Bone marrow (tissue), 2 donors: ENCODE measurements at regions not wholly inside any gene's neighbourhood (a gene's known extent, or its start where the extent isn't known, plus 50 kb on each side); places are given as distances from the start of the nearest gene placed in this dataset.
"Not testable (repeated sequence)": the region's sequence is repeated elsewhere in the genome, so short reads cannot be mapped to it uniquely, and the experiment has no call there.

Experiments used
- DNase-seq, 2 donors: peaks; one replicate each; lab custom pipeline; 2025; lab: John Stamatoyannopoulos, UW

DNA sequence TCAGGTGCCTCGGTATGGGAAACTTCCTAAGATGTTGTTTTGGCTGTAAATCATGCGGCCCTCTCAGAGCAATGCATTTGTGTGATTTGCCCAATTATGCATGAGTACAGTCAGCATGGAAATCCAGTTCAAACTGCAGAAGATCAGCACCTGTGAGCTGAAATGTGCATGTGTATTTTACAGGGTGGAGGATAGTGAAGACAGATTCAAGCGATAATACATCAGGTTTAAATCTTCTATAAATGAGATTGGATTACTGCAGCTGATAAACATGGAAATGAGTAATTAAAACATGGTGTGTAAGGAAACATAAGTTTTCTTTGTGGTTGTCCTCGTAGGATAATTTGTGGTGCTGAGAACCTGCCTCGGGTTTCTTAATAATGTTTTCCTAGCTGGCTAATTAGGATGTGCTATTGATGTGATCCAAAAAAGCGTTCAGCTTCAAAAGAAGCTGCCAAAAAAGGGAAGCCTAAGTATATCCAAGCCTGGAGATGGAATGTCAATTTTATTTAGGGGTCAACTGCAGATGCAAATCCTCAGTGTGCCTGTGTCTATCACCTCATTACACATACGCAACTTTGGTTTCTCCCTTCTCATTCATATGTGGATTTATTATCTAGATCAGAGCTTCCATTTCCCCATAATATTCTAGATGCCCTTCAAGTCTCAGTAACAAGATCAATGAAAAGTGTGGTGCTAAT, 117.1 kb upstream of the CCDC28A start:
- no peak for DNase-seq

DNA sequence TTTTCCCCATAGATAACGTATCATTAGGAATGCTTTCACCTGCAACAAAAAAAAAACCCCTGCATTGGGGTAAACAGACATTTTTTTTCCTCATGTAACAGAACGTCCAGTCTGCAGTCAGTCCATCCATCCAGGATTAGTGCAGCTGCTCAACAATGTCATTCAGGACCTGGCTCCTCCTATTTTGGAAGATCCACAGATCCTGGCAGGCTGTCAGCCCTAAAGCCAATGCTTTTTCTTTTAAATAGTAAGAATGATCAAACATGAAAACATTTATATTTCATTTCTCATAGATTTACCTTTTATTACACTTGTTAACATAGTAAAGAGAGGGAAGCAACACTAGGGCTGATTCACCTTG, 116.5 kb upstream of the CCDC28A start:
- no peak for DNase-seq

DNA sequence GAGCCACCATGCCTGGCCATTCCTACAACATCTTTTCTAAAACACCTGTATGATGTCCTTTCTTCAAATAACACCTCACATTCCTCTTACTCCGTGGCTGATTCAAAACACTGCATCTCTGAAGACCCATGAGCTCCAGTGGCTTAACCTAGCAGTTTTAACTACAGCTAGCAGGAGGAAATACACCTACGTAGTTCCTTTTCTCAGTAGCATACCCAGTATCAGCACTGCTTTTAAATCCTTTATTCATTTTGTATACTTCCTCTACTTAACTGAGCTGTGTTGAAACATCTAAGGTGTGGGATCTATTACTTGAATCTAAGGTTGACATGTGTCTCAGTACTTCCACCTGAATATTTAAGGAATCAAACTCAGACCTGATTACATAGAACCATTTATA, 113.6 kb upstream of the CCDC28A start:
- DNase-seq: no peak

GRCh38 chr6:138662471-138662870, 111.1 kb upstream of the CCDC28A start:
- no peak for DNase-seq

- DNase-seq: no peak
These were observed 109.7 kb upstream of the CCDC28A start for GRCh38 chr6:138663892-138664291.

DNA sequence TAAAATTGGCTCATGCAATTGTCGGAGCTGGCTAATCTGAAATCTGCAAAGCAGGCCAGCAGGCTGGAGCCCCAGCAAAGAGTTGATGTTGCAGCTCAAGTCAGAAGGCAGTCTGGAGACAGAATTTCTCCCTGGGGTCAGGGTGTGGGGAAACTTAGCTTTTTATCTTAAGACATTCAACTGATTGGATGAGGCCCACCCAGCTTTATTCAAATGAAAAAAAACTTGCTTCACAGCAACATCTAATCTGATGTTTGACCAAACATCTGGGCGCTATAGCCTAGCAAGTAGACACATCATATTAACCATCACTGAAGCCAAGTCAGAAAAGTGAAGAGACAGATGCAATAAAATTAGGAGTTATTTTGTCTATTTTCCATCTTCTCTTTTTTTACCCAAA, 108.8 kb upstream of the CCDC28A start:
- no peak for DNase-seq

GRCh38 chr6:138666636-138667035, 106.9 kb upstream of the CCDC28A start:
- no peak for DNase-seq

- no peak for DNase-seq
These were observed 106.2 kb upstream of the CCDC28A start for GRCh38 chr6:138667408-138667807.

DNA sequence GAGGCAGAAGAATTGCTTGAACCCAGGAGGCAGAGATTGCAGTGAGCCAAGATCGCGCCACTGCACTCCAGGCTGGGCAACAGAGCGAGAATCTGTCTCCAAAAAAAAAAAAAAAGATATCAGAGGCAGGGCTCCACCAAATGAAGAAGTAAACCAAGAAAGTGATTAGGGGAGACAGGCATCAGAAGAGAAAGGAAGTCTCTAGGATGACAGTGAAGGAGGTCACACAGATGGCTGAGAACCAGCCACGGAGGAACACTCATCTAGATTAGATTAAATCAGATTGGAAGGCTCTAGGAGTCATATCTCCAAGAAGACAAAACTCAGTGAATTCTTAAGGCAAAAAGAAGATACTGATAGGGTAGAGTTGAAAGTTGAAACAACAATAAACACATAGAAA, 102.2 kb upstream of the CCDC28A start:
- DNase-seq: peak in 1 of 2 donors; percentile 14

GRCh38 chr6:138673346-138674014, 100.1 kb upstream of the CCDC28A start:
- DNase-seq: no peak

GRCh38 chr6:138674444-138674843, 99.1 kb upstream of the CCDC28A start:
- DNase-seq: not testable (repeated sequence)

DNA sequence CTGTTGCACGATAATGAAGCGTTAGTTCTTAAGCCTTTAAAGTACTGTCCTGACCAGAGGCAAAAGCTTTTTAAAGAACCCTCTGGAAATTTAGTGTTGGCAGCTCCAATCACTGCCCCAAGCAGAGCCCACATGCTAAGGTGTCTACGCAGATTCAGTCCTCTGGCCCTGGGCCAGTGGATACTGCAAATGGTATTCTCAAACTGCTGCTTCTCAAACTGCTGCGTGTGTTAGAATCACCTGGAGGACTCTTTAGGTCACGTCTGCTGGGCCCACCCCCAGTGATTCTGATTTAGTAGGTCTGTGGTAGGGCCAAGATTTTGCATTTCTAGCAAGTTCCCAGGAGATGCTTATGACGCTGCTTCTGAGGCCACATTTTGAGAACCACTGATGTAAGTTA, 96.0 kb upstream of the CCDC28A start:
- no peak for DNase-seq

- DNase-seq: no peak
These were observed 95.4 kb upstream of the CCDC28A start for GRCh38 chr6:138678168-138678567.

DNA sequence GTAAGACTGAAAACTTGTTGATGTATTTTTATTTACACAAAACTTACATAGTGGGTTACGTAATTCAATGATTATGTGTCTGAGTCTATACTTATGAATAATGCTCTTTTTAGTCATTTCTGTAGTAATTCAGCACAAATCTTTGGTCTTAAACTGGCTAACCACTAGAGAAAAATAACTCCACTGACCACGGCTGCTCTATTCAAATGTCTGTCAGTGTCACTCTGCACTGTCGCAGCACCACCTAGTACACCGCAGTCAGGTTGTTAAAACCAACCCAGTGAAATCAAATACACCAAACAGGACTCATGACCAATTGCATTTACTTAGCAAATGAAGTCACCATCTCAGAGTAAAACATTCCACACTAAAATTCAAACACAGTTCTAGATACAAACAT, 93.5 kb upstream of the CCDC28A start:
- no peak for DNase-seq

DNA sequence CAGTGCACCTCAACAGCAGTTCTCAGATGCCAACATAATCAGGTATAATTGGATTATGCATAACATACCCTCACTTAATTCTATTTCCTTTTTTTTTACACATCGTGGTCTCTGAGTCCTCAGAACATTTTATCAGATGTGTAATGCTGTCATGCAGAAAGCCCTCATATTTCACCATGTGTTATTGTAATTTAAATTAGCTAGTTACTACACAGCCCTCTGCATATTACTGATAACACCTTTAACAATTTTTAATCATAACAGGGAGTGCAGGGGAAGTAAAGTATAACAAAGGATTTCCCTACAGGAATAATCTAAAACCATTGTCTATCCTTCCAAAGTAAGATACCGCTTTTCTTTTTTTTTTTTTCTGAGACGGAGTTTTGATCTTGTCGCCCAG, 91.9 kb upstream of the CCDC28A start:
- DNase-seq: no peak

GRCh38 chr6:138682704-138683527, 90.7 kb upstream of the CCDC28A start:
- DNase-seq: no peak

DNA sequence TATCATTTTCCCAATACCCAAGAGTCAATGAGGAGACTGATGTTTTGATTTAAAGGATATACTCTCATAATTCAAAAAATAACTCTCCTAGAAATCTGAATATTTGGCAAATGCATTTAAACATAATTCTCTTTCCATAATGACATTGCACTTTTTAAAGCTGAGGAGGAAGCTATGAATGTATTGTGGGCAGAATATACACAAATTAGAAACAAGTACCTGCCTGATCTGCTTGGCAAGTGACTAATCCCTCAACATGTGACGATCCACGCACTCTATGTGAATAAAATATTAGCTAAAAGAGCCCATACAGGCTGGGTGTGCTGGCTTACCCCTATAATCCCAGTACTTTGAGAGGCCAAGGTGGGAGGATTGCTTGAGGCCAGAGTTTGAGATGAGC, 88.3 kb upstream of the CCDC28A start:
- DNase-seq: peak in 1 of 2 donors; percentile 11

- no peak for DNase-seq
These were observed 87.8 kb upstream of the CCDC28A start for GRCh38 chr6:138685781-138686180.

GRCh38 chr6:138688580-138688979, 85.0 kb upstream of the CCDC28A start:
- no peak for DNase-seq

DNA sequence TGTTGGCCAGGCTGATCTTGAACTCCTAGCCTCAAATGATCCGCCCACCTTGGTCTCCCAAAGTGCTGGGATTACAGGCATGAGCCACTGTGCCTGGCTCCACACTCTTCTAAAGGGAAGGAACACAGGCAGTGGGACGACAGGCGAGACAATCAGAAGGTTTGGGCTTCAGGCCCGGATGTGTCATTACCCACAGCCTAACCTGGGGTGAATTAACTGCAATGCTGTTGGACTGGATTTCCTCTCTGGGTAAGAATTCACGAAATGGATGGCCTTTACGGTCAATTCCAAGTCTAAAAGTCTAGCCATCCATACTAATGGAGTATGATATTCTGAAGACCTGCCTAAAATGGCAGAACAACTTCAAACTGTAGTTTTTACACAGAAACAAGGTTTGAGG, 83.7 kb upstream of the CCDC28A start:
- DNase-seq: no peak

DNA sequence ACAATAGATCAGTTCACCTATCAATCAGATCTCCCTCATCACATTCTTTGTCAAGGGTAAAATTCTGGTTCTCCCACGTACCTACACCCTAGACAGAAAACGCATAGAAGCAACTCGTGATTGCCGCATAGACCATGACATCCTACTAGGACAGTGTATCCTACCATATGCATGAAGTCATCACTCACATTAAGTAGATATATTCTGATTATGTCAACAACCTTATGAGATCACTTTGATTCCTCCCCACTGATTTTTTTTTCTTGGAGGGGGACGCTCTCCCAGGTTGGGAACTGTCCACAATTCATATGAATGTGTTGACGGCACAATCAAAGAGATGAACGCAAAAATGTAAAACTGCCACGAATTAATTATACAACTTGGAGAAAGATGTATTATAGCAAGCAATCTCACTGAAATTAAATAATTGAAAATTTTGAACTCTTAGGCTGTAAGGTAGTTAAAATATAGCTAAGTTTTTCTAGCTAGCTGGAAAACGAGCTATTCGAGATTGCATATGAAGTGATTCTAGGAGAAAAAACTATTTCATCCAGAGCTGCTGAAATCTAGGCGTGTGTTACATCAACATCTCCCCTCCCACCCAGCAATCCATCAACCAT, 82.5 kb upstream of the CCDC28A start:
- DNase-seq: no peak

- no peak for DNase-seq
These were observed 81.9 kb upstream of the CCDC28A start for GRCh38 chr6:138691595-138692057.
